ENCODE measurements at regions not wholly inside any gene's neighbourhood (a gene's known extent, or its start where the extent isn't known, plus 50 kb on each side); places are given as distances from the start of the nearest gene placed in this dataset.
"Not testable (repeated sequence)": the region's sequence is repeated elsewhere in the genome, so short reads cannot be mapped to it uniquely, and the experiment has no call there.

- no peak for DNase-seq
These were observed 430.3 kb upstream of the SULF2 start for GRCh38 chr20:48215536-48215935.

GRCh38 chr20:48214601-48215000, 429.3 kb upstream of the SULF2 start:
- DNase-seq = no peak

- not testable (repeated sequence) for DNase-seq
These were observed 428.4 kb upstream of the SULF2 start for GRCh38 chr20:48213635-48214034.

GRCh38 chr20:48212806-48213509, 427.7 kb upstream of the SULF2 start:
- no peak for DNase-seq

GRCh38 chr20:48211847-48212246, 426.6 kb upstream of the SULF2 start:
- DNase-seq = no peak

GRCh38 chr20:48211238-48211637, 426.0 kb upstream of the SULF2 start:
- no peak for DNase-seq

- no peak for DNase-seq
These were observed 425.1 kb upstream of the SULF2 start for GRCh38 chr20:48210111-48211027.

- no peak for DNase-seq
These were observed 423.8 kb upstream of the SULF2 start for GRCh38 chr20:48209102-48209501.

- no peak for DNase-seq
These were observed 422.9 kb upstream of the SULF2 start for GRCh38 chr20:48208176-48208575.

GRCh38 chr20:48207505-48207904, 422.2 kb upstream of the SULF2 start:
- no peak for DNase-seq

- DNase-seq = no peak
These were observed 420.5 kb upstream of the SULF2 start for GRCh38 chr20:48205786-48206185.

- no peak for DNase-seq
These were observed 420.1 kb upstream of the SULF2 start for GRCh38 chr20:48205281-48205782.

GRCh38 chr20:48204499-48204898, 419.2 kb upstream of the SULF2 start:
- DNase-seq = no peak

GRCh38 chr20:48203252-48203651, 418.0 kb upstream of the SULF2 start:
- no peak for DNase-seq

- no peak for DNase-seq
These were observed 417.2 kb upstream of the SULF2 start for GRCh38 chr20:48202334-48203113.

- DNase-seq = no peak
These were observed 416.6 kb upstream of the SULF2 start for GRCh38 chr20:48201885-48202284.

GRCh38 chr20:48201188-48201587, 415.9 kb upstream of the SULF2 start:
- no peak for DNase-seq

- no peak for DNase-seq
These were observed 413.7 kb upstream of the SULF2 start for GRCh38 chr20:48198929-48199451.

- DNase-seq = no peak
These were observed 411.8 kb upstream of the SULF2 start for GRCh38 chr20:48197066-48197465.

- no peak for DNase-seq
These were observed 411.2 kb upstream of the SULF2 start for GRCh38 chr20:48196486-48196885.

- no peak for DNase-seq
These were observed 410.7 kb upstream of the SULF2 start for GRCh38 chr20:48196001-48196400.

GRCh38 chr20:48195121-48195870, 410.0 kb upstream of the SULF2 start:
- no peak for DNase-seq

Measured in hematopoietic multipotent progenitor cell treated with erythropoietin and hydrocortisone succinate and interleukin-3 and kit ligand, for 4 days (in vitro differentiated cells).